ENCODE measurements at regions not wholly inside any gene's neighbourhood (a gene's known extent, or its start where the extent isn't known, plus 50 kb on each side); places are given as distances from the start of the nearest gene placed in this dataset.

- DNase-seq (ENCODE audit: low spot score), result no peak
Measured at GRCh38 chr3:161444694-161445077, 51.9 kb upstream of the OTOL1 start.

- no peak for DNase-seq (ENCODE audit: low spot score)
Measured at GRCh38 chr3:161443921-161444693, 52.5 kb upstream of the OTOL1 start.

GRCh38 chr3:161430307-161430706, 59.0 kb upstream of the SPTSSB start:
- peak; percentile 35 for DNase-seq (ENCODE audit: low spot score)

GRCh38 chr3:161427347-161427746, 56.0 kb upstream of the SPTSSB start:
- no peak for DNase-seq (ENCODE audit: low spot score)

- DNase-seq (ENCODE audit: low spot score), result no peak
Measured at GRCh38 chr3:161426758-161427157, 55.4 kb upstream of the SPTSSB start.

GRCh38 chr3:161423911-161424522, 52.7 kb upstream of the SPTSSB start:
- DNase-seq (ENCODE audit: low spot score), result peak; percentile 47

GRCh38 chr3:161422171-161422700, 50.9 kb upstream of the SPTSSB start:
- no peak for DNase-seq (ENCODE audit: low spot score)

Data from globus pallidus (tissue), 1 donor.